ENCODE measurements at regions not wholly inside any gene's neighbourhood (a gene's known extent, or its start where the extent isn't known, plus 50 kb on each side); places are given as distances from the start of the nearest gene placed in this dataset.

DNA sequence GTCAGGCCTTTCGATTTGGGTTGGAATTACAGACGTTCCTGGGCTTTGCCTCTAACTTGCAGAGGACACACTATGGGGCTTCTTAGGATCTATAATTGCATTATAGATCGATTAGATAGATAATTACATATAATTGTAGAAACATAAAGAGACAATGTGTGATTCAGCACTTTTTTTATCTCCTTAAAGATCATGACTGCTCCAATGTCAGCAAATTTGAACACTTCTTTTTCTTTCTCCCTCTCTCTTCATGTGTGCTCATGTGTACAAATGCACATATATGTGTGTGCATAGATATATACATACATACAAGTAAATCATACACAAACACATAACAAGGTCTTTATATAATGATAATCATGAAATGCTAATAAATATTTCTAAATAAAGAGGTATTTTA lies 1261.2 kb upstream of the SLC39A10 start:
- no peaks in the 10 kb centered on the region for H3K36me3 Mint-ChIP-seq (ENCODE audit: insufficient read depth, unreplicated experiment)
- no peaks in the 10 kb centered on the region for H3K4me1 Mint-ChIP-seq (ENCODE audit: insufficient read depth, unreplicated experiment)
- CTCF ChIA-PET = no interaction called here
- peaks cover 10% of the 10 kb centered on the region for H3K9me3 Mint-ChIP-seq (ENCODE audit: unreplicated experiment)
- H3K27ac Mint-ChIP-seq (ENCODE audit: low read depth, unreplicated experiment) = no peak overlapping the region
- intact Hi-C loops (cut with micrococcal nuclease) = no loop called here
- TF ChIP-seq, protein P1, sequence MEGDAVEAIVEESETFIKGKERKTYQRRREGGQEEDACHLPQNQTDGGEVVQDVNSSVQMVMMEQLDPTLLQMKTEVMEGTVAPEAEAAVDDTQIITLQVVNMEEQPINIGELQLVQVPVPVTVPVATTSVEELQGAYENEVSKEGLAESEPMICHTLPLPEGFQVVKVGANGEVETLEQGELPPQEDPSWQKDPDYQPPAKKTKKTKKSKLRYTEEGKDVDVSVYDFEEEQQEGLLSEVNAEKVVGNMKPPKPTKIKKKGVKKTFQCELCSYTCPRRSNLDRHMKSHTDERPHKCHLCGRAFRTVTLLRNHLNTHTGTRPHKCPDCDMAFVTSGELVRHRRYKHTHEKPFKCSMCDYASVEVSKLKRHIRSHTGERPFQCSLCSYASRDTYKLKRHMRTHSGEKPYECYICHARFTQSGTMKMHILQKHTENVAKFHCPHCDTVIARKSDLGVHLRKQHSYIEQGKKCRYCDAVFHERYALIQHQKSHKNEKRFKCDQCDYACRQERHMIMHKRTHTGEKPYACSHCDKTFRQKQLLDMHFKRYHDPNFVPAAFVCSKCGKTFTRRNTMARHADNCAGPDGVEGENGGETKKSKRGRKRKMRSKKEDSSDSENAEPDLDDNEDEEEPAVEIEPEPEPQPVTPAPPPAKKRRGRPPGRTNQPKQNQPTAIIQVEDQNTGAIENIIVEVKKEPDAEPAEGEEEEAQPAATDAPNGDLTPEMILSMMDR (IDR thresholded peaks at IDR 0.05; ENCODE audit: unreplicated experiment) = no peak
- no peak for DNase-seq (ENCODE audit: unreplicated experiment)
- POLR2A ChIA-PET = no interaction called here
- BruUV-seq (replicated peaks) = no TSS peak
- H3K27me3 Mint-ChIP-seq (ENCODE audit: insufficient read depth, unreplicated experiment) = no peaks in the 10 kb centered on the region
- no peak overlapping the region for H3K4me3 Mint-ChIP-seq (ENCODE audit: unreplicated experiment)

DNA sequence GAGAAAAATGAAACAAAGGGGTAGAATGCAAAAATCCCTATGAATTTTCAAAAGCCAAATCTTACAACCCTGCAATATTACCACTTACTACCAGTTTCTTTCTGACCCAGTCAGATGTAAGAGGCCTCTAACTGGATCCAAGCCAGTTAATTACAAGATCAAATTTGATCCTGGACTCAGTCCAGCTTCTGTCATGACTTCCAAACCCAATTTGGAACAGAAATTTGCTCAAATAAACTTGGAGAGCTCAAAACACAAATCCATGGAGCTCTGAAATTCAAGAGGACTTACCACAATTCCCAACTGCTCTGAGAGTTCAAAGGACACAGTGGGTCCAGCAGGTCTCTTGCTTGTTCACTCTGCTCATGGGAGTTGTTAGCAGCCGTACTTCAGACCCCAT lies 1271.7 kb upstream of the SLC39A10 start:
- ChIA-PET POLR2A (interaction anchor here (0.7 kb wide), 1 partner anchor 563 kb away, joined by 3 read pairs; no protein-coding TSS in a partner anchor), CTCF (no interaction called here)
- Mint-ChIP-seq H3K27me3 (ENCODE audit: insufficient read depth, unreplicated experiment) (no peaks in the 10 kb centered on the region), H3K4me3 (ENCODE audit: unreplicated experiment) (no peak overlapping the region), H3K9me3 (ENCODE audit: unreplicated experiment) (no peaks in the 10 kb centered on the region), H3K4me1 (ENCODE audit: insufficient read depth, unreplicated experiment) (no peaks in the 10 kb centered on the region), H3K27ac (ENCODE audit: low read depth, unreplicated experiment) (no peak overlapping the region), H3K36me3 (ENCODE audit: insufficient read depth, unreplicated experiment) (no peaks in the 10 kb centered on the region)
- BruUV-seq (replicated peaks) = no TSS peak
- intact Hi-C loops (cut with micrococcal nuclease) = no loop called here
- TF ChIP-seq, protein P1 (IDR thresholded peaks at IDR 0.05; ENCODE audit: unreplicated experiment) = no peak
- no peak for DNase-seq (ENCODE audit: unreplicated experiment)

DNA sequence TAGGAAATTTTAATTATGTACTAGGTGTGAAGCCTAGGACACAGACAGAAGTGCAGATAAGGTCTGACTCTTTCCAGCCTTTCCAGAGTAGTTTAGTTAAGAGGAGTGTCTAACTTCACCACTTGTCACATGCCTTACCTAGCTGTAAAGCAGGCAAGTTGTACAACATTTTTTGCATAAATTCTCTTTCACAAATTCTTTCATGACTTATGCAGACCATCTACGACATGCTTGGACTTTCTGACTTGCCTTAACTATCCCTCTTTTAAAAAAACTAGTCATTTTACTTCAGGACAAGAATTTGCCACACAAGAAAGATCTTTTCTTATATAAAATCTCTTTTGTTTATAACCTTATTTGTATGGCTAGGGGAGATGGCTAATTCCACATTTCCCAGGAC lies 1273.6 kb upstream of the SLC39A10 start:
- Mint-ChIP-seq H3K36me3 (ENCODE audit: insufficient read depth, unreplicated experiment) (no peaks in the 10 kb centered on the region), H3K4me3 (ENCODE audit: unreplicated experiment) (no peak overlapping the region), H3K27ac (ENCODE audit: low read depth, unreplicated experiment) (no peak overlapping the region), H3K9me3 (ENCODE audit: unreplicated experiment) (no peaks in the 10 kb centered on the region), H3K4me1 (ENCODE audit: insufficient read depth, unreplicated experiment) (no peaks in the 10 kb centered on the region), H3K27me3 (ENCODE audit: insufficient read depth, unreplicated experiment) (no peaks in the 10 kb centered on the region)
- intact Hi-C loops (cut with micrococcal nuclease) = no loop called here
- ChIA-PET CTCF (no interaction called here), POLR2A (no interaction called here)
- BruUV-seq (replicated peaks) = no TSS peak
- TF ChIP-seq, protein P1 (IDR thresholded peaks at IDR 0.05; ENCODE audit: unreplicated experiment) = no peak
- DNase-seq (ENCODE audit: unreplicated experiment) = peak; percentile 35

DNA sequence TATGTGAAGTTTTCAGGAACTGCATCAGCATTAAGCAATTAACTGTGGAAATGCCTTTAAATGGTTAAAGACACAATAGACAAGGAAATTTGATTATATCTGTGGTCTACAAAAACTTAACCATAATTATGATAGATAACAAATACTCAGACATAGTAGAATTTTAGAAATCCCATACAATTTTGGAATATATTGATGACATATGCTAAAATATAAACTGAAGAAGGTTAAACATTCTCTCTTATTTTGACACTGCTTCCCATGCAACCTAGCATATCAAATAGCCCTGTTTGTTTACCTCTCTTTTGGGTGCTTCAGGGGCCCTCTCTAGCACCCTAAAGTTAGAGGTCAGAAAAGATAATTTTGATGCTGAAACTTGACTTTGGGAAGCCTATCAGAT lies 1274.8 kb upstream of the SLC39A10 start:
- H3K4me1 Mint-ChIP-seq (ENCODE audit: insufficient read depth, unreplicated experiment) = no peaks in the 10 kb centered on the region

More for the DNA sequence above, 1274.8 kb upstream of the SLC39A10 start:
- Mint-ChIP-seq H3K4me3 (ENCODE audit: unreplicated experiment) (no peak overlapping the region), H3K36me3 (ENCODE audit: insufficient read depth, unreplicated experiment) (no peaks in the 10 kb centered on the region), H3K9me3 (ENCODE audit: unreplicated experiment) (no peaks in the 10 kb centered on the region), H3K27me3 (ENCODE audit: insufficient read depth, unreplicated experiment) (no peaks in the 10 kb centered on the region), H3K27ac (ENCODE audit: low read depth, unreplicated experiment) (no peak overlapping the region)
- TF ChIP-seq, protein P1 (IDR thresholded peaks at IDR 0.05; ENCODE audit: unreplicated experiment) = no peak
- intact Hi-C loops (cut with micrococcal nuclease) = no loop called here
- ChIA-PET CTCF (no interaction called here), POLR2A (no interaction called here)
- BruUV-seq (replicated peaks) = no TSS peak
- DNase-seq (ENCODE audit: unreplicated experiment) = no peak
